ENCODE measurements at regions not wholly inside any gene's neighbourhood (a gene's known extent, or its start where the extent isn't known, plus 50 kb on each side); places are given as distances from the start of the nearest gene placed in this dataset.

- TF ChIP-seq CTCF (IDR thresholded peaks at IDR 0.05 in 2 of 3, conservative IDR thresholded peaks at IDR 0.05 in 1 of 3; ENCODE audit: borderline replicate concordance in 1 of 3, insufficient read depth in 1 of 3, low read depth in 2 of 3, low read length in 2 of 3) = no peak
- TF ChIP-seq MAX (IDR thresholded peaks at IDR 0.05) = no peak
- no peak for TF ChIP-seq POLR2AphosphoS5 (IDR thresholded peaks at IDR 0.05; ENCODE audit: low read depth, low read length)
- TF ChIP-seq TCF7L2 (IDR thresholded peaks at IDR 0.05; ENCODE audit: borderline replicate concordance, extremely low read depth, insufficient read depth, insufficient read length) = no peak
- no peak for TF ChIP-seq POLR2A (IDR thresholded peaks at IDR 0.05; ENCODE audit: borderline replicate concordance, extremely low read depth, insufficient read depth, insufficient read length)
- TF ChIP-seq SIN3A (IDR thresholded peaks at IDR 0.05; ENCODE audit: low read depth) = no peak
Measured at GRCh38 chr14:104333646-104334423, 195.4 kb downstream of the KIF26A start (continued).

GRCh38 chr14:104334424-104335161 lies 196.2 kb downstream of the KIF26A start:
- no peaks in the 10 kb centered on the region for H3K36me3 ChIP-seq (ENCODE audit: control insufficient read depth in 1 of 2, insufficient read depth in 2 of 2, low read length in 2 of 2)
- H4K20me1 ChIP-seq (ENCODE audit: insufficient read depth) = no peaks in the 10 kb centered on the region
- H3K27me3 ChIP-seq (ENCODE audit: insufficient read depth, low read length) = no peaks in the 10 kb centered on the region; the same call in 1 of the 2 replicates
- H3K79me2 ChIP-seq (ENCODE audit: insufficient read depth, low read length) = no peaks in the 10 kb centered on the region
- H2AFZ ChIP-seq (ENCODE audit: low read depth, low read length, poor library complexity, severe bottlenecking) = no peak overlapping the region
- DNase-seq (ENCODE audit: low read depth, low spot score) (no peak), ATAC-seq (no peak)
- no peak overlapping the region for H3K27ac ChIP-seq (ENCODE audit: low read depth, low read length)
- H3K4me2 ChIP-seq (ENCODE audit: low read length) = no peak overlapping the region
- no peaks in the 10 kb centered on the region for H3K9me2 ChIP-seq (ENCODE audit: insufficient read depth)
- peaks cover 6 to 7% of the 10 kb centered on the region in 2 experiments; a peak in 2 of 4 replicates for H3K9me3 ChIP-seq (ENCODE audit: control insufficient read depth in 1 of 2, insufficient read depth in 1 of 2, low read depth in 1 of 2, low read length in 2 of 2)
- ChIA-PET CTCF (no interaction called here), POLR2A (no interaction called here), RAD21 (ENCODE audit: low non-redundant PET in 1 of 2, low total read pairs in 2 of 2, uncharacterized antibody in 2 of 2, unreplicated experiment in 2 of 2) (no interaction called here)
- no peak overlapping the region for H3K4me3 ChIP-seq (replicated peaks in 1 of 2; ENCODE audit: low read depth in 1 of 2, low read length in 2 of 2)
- TF ChIP-seq EGR1 (IDR thresholded peaks at IDR 0.05; ENCODE audit: low read depth) (no peak), ATF3 (IDR thresholded peaks at IDR 0.05) (no peak), ZNF274 (IDR thresholded peaks at IDR 0.05; ENCODE audit: low read depth, low read length) (no peak), SIN3A (IDR thresholded peaks at IDR 0.05; ENCODE audit: low read depth) (no peak), REST (IDR thresholded peaks at IDR 0.05; ENCODE audit: low read depth) (no peak), ELF1 (IDR thresholded peaks at IDR 0.05; ENCODE audit: borderline replicate concordance, low read depth) (no peak), MAX (IDR thresholded peaks at IDR 0.05) (no peak), ZBTB33 (IDR thresholded peaks at IDR 0.05; ENCODE audit: extremely low read depth, insufficient replicate concordance, low read length) (no peak), JUND (IDR thresholded peaks at IDR 0.05) (no peak), RAD21 (IDR thresholded peaks at IDR 0.05; ENCODE audit: low read depth) (no peak)
- intact Hi-C loops (cut with micrococcal nuclease) = no loop called here
- H3K4me1 ChIP-seq (ENCODE audit: control insufficient read depth in 1 of 2, insufficient read depth in 2 of 2, low read length in 2 of 2) = no peaks in the 10 kb centered on the region
- H3K9ac ChIP-seq (ENCODE audit: low read length) = no peak overlapping the region
- no TSS peak for BruUV-seq (replicated peaks)
